ENCODE measurements at regions not wholly inside any gene's neighbourhood (a gene's known extent, or its start where the extent isn't known, plus 50 kb on each side); places are given as distances from the start of the nearest gene placed in this dataset.

GRCh38 chr3:28726840-28727239 is 378.2 kb upstream of the AZI2 start:
- Histone ChIP-seq H3K9me3 (ENCODE audit: control insufficient read depth in 2 of 2, low read length in 2 of 2) (no peaks in the 10 kb centered on the region), H3K4me3 (ENCODE audit: low read length in 2 of 2) (no peak overlapping the region), H3K4me1 (ENCODE audit: control insufficient read depth, insufficient read depth, low read length) (no peaks in the 10 kb centered on the region), H3K9ac (ENCODE audit: low read length in 2 of 2) (no peak overlapping the region), H3K27ac (ENCODE audit: low read length) (no peak overlapping the region), H3K27me3 (ENCODE audit: control insufficient read depth in 1 of 2, insufficient read depth in 2 of 2, low read length in 2 of 2) (no peaks in the 10 kb centered on the region), H3K36me3 (ENCODE audit: control insufficient read depth in 2 of 2, insufficient read depth in 2 of 2, low read length in 2 of 2) (no peaks in the 10 kb centered on the region)

GRCh38 chr3:28727307-28727706 is 378.7 kb upstream of the AZI2 start:
- Histone ChIP-seq H3K4me1 (ENCODE audit: control insufficient read depth, insufficient read depth, low read length) (no peaks in the 10 kb centered on the region), H3K27me3 (ENCODE audit: control insufficient read depth in 1 of 2, insufficient read depth in 2 of 2, low read length in 2 of 2) (no peaks in the 10 kb centered on the region), H3K9ac (ENCODE audit: low read length in 2 of 2) (no peak overlapping the region), H3K27ac (ENCODE audit: low read length) (no peak overlapping the region), H3K36me3 (ENCODE audit: control insufficient read depth in 2 of 2, insufficient read depth in 2 of 2, low read length in 2 of 2) (no peaks in the 10 kb centered on the region), H3K9me3 (ENCODE audit: control insufficient read depth in 2 of 2, low read length in 2 of 2) (no peaks in the 10 kb centered on the region), H3K4me3 (ENCODE audit: low read length in 2 of 2) (no peak overlapping the region)

DNA sequence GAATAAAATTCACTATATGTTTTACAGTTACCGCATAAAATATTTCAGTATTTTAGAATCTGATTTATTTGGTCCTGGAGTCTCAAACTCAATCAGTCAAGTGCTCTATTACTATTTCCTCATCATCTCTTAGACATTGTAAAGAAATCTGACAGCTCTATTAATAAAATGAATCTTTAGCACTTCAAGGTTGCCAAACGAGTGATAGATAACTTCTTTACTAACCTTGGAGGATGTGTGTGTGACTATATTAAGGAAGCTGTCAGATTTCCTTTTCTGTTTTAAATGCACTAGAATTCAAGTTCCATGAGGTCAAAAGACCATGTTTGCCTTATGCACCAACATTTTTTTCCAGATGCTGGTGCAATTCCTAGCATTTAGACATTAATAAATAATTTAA is 389.8 kb upstream of the AZI2 start:
- H3K36me3 ChIP-seq (ENCODE audit: control insufficient read depth in 2 of 2, insufficient read depth in 2 of 2, low read length in 2 of 2), result no peaks in the 10 kb centered on the region
- no peak overlapping the region for H3K27ac ChIP-seq (ENCODE audit: low read length)
- no peak overlapping the region for H3K9ac ChIP-seq (ENCODE audit: low read length in 2 of 2)
- no peaks in the 10 kb centered on the region for H3K4me1 ChIP-seq (ENCODE audit: control insufficient read depth, insufficient read depth, low read length)
- H3K27me3 ChIP-seq (ENCODE audit: control insufficient read depth in 1 of 2, insufficient read depth in 2 of 2, low read length in 2 of 2), result no peaks in the 10 kb centered on the region
- H3K9me3 ChIP-seq (ENCODE audit: control insufficient read depth in 2 of 2, low read length in 2 of 2), result no peaks in the 10 kb centered on the region
- no peak overlapping the region for H3K4me3 ChIP-seq (ENCODE audit: low read length in 2 of 2)

DNA sequence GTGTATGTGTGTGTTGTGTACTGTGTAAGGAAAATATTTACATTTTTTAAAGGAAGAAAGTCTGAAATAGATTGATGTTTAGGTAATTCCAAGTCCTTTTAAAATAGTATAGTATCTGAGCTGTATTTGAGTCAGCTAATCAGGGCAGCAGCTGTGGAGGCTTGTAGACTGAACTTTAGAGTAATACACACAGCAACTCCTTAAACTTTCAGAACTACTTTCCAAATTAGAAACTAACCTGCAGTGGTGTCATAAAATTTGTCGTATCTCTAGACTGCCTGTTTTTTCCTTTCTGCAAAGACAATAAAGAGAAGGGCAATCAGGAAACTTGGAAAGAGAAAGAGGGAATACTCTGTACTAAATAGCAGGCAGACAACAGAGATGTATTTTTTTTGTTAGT is 391.0 kb upstream of the AZI2 start:
- no peaks in the 10 kb centered on the region for H3K27me3 ChIP-seq (ENCODE audit: control insufficient read depth in 1 of 2, insufficient read depth in 2 of 2, low read length in 2 of 2)
- H3K9me3 ChIP-seq (ENCODE audit: control insufficient read depth in 2 of 2, low read length in 2 of 2), result no peaks in the 10 kb centered on the region
- H3K4me3 ChIP-seq (ENCODE audit: low read length in 2 of 2), result no peak overlapping the region
- H3K9ac ChIP-seq (ENCODE audit: low read length in 2 of 2), result no peak overlapping the region
- H3K27ac ChIP-seq (ENCODE audit: low read length), result no peak overlapping the region
- H3K4me1 ChIP-seq (ENCODE audit: control insufficient read depth, insufficient read depth, low read length), result no peaks in the 10 kb centered on the region
- no peaks in the 10 kb centered on the region for H3K36me3 ChIP-seq (ENCODE audit: control insufficient read depth in 2 of 2, insufficient read depth in 2 of 2, low read length in 2 of 2)

GRCh38 chr3:28743271-28743670 is 394.6 kb upstream of the AZI2 start:
- H3K9ac ChIP-seq (ENCODE audit: low read length in 2 of 2), result no peak overlapping the region
- H3K4me1 ChIP-seq (ENCODE audit: control insufficient read depth, insufficient read depth, low read length), result no peaks in the 10 kb centered on the region
- no peak overlapping the region for H3K27ac ChIP-seq (ENCODE audit: low read length)
- no peaks in the 10 kb centered on the region for H3K9me3 ChIP-seq (ENCODE audit: control insufficient read depth in 2 of 2, low read length in 2 of 2)
- no peak overlapping the region for H3K4me3 ChIP-seq (ENCODE audit: low read length in 2 of 2)
- no peaks in the 10 kb centered on the region for H3K36me3 ChIP-seq (ENCODE audit: control insufficient read depth in 2 of 2, insufficient read depth in 2 of 2, low read length in 2 of 2)
- H3K27me3 ChIP-seq (ENCODE audit: control insufficient read depth in 1 of 2, insufficient read depth in 2 of 2, low read length in 2 of 2), result no peaks in the 10 kb centered on the region

GRCh38 chr3:28743831-28744230 is 395.2 kb upstream of the AZI2 start:
- H3K9ac ChIP-seq (ENCODE audit: low read length in 2 of 2), result no peak overlapping the region
- H3K27me3 ChIP-seq (ENCODE audit: control insufficient read depth in 1 of 2, insufficient read depth in 2 of 2, low read length in 2 of 2), result no peaks in the 10 kb centered on the region
- H3K9me3 ChIP-seq (ENCODE audit: control insufficient read depth in 2 of 2, low read length in 2 of 2), result no peaks in the 10 kb centered on the region
- no peak overlapping the region for H3K27ac ChIP-seq (ENCODE audit: low read length)
- H3K36me3 ChIP-seq (ENCODE audit: control insufficient read depth in 2 of 2, insufficient read depth in 2 of 2, low read length in 2 of 2), result no peaks in the 10 kb centered on the region
- no peak overlapping the region for H3K4me3 ChIP-seq (ENCODE audit: low read length in 2 of 2)
- H3K4me1 ChIP-seq (ENCODE audit: control insufficient read depth, insufficient read depth, low read length), result no peaks in the 10 kb centered on the region

GRCh38 chr3:28745436-28745835 is 396.8 kb upstream of the AZI2 start:
- H3K27me3 ChIP-seq (ENCODE audit: control insufficient read depth in 1 of 2, insufficient read depth in 2 of 2, low read length in 2 of 2), result no peaks in the 10 kb centered on the region
- no peak overlapping the region for H3K27ac ChIP-seq (ENCODE audit: low read length)
- no peaks in the 10 kb centered on the region for H3K9me3 ChIP-seq (ENCODE audit: control insufficient read depth in 2 of 2, low read length in 2 of 2)
- no peaks in the 10 kb centered on the region for H3K4me1 ChIP-seq (ENCODE audit: control insufficient read depth, insufficient read depth, low read length)
- H3K9ac ChIP-seq (ENCODE audit: low read length in 2 of 2), result no peak overlapping the region
- H3K36me3 ChIP-seq (ENCODE audit: control insufficient read depth in 2 of 2, insufficient read depth in 2 of 2, low read length in 2 of 2), result no peaks in the 10 kb centered on the region
- no peak overlapping the region for H3K4me3 ChIP-seq (ENCODE audit: low read length in 2 of 2)

DNA sequence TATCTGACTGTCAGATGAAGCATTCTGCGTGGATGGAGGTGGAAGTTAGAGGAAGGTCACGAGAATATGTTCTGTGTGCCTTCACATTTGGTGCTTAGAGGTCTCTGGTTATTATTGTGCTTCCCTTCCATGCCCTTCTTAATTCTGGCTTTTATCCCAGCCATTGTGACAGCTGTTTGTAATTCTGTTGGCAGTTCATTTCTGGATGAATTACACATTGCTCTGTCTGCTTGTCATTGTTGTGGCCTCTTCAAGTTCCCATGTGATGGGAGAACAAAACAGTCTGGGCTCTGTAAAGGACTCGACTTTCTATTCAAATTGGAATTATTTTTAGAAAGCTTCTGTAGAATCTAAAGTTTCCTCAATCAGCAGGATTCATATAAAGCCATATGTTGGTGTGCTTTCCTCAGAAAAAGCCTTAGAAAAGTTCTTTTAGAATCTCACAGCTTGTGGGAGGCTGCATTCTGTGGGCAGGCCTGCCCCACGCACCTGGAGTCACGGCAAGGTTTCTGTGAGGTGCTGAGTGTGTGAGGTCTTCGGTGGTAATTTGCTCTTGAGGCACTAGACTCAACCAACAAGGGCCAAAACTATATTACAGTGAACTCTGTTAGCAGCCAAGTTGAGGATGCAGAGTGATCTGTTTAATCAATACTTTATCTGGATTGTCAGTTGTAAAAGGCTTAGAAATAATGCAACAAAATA is 397.4 kb upstream of the AZI2 start:
- Histone ChIP-seq H3K9ac (ENCODE audit: low read length in 2 of 2) (no peak overlapping the region), H3K9me3 (ENCODE audit: control insufficient read depth in 2 of 2, low read length in 2 of 2) (no peaks in the 10 kb centered on the region), H3K27ac (ENCODE audit: low read length) (no peak overlapping the region), H3K27me3 (ENCODE audit: control insufficient read depth in 1 of 2, insufficient read depth in 2 of 2, low read length in 2 of 2) (no peaks in the 10 kb centered on the region), H3K4me3 (ENCODE audit: low read length in 2 of 2) (no peak overlapping the region), H3K4me1 (ENCODE audit: control insufficient read depth, insufficient read depth, low read length) (no peaks in the 10 kb centered on the region), H3K36me3 (ENCODE audit: control insufficient read depth in 2 of 2, insufficient read depth in 2 of 2, low read length in 2 of 2) (no peaks in the 10 kb centered on the region)

DNA sequence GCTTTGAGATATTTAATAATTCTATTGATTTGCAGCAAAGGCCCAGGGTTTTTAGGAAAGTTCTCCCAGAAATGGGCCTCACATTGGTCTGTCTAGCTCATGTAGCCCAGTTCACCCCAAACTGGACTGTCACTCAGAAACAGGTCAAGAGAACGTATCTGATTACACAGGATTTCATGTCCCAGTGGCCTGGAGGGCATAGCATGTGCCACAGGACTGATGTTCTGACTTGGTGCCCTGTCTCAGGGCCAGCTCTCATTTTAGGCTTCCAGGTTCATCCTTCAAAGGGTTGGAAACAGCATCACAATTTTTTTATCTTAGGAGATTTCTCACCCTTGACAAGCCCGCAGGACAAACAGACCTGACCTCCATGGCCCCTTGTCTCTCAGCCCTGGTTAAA is 398.4 kb upstream of the AZI2 start:
- no peak overlapping the region for H3K27ac ChIP-seq (ENCODE audit: low read length)
- no peaks in the 10 kb centered on the region for H3K27me3 ChIP-seq (ENCODE audit: control insufficient read depth in 1 of 2, insufficient read depth in 2 of 2, low read length in 2 of 2)
- H3K4me3 ChIP-seq (ENCODE audit: low read length in 2 of 2), result no peak overlapping the region
- no peaks in the 10 kb centered on the region for H3K4me1 ChIP-seq (ENCODE audit: control insufficient read depth, insufficient read depth, low read length)
- no peaks in the 10 kb centered on the region for H3K36me3 ChIP-seq (ENCODE audit: control insufficient read depth in 2 of 2, insufficient read depth in 2 of 2, low read length in 2 of 2)
- H3K9me3 ChIP-seq (ENCODE audit: control insufficient read depth in 2 of 2, low read length in 2 of 2), result no peaks in the 10 kb centered on the region
- H3K9ac ChIP-seq (ENCODE audit: low read length in 2 of 2), result no peak overlapping the region

DNA sequence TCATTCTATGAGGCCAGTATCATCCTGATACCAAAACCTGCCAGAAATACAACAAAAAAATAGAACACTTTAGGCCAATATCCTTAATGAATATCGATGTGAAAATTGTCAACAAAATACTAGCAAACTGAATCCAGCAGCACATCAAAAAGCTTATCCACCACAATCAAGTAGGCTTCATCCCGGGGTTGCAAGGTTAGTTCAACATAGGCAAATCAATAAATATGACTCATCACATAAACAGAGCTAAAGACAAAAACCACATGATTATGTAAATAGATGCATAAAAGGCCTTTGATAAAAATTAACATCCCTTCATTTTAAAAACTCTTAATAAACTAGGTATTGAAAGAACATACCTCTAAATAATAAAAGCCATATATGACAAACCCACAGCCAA is 403.2 kb upstream of the AZI2 start:
- Histone ChIP-seq H3K36me3 (ENCODE audit: control insufficient read depth in 2 of 2, insufficient read depth in 2 of 2, low read length in 2 of 2) (no peaks in the 10 kb centered on the region), H3K4me3 (ENCODE audit: low read length in 2 of 2) (no peak overlapping the region), H3K4me1 (ENCODE audit: control insufficient read depth, insufficient read depth, low read length) (no peaks in the 10 kb centered on the region), H3K9me3 (ENCODE audit: control insufficient read depth in 2 of 2, low read length in 2 of 2) (peaks cover 0 to 2% of the 10 kb centered on the region in 2 donors), H3K27ac (ENCODE audit: low read length) (no peak overlapping the region), H3K9ac (ENCODE audit: low read length in 2 of 2) (no peak overlapping the region), H3K27me3 (ENCODE audit: control insufficient read depth in 1 of 2, insufficient read depth in 2 of 2, low read length in 2 of 2) (no peaks in the 10 kb centered on the region)

- H3K27ac ChIP-seq (ENCODE audit: low read length), result no peak overlapping the region
- H3K27me3 ChIP-seq (ENCODE audit: control insufficient read depth in 1 of 2, insufficient read depth in 2 of 2, low read length in 2 of 2), result no peaks in the 10 kb centered on the region
- no peaks in the 10 kb centered on the region for H3K4me1 ChIP-seq (ENCODE audit: control insufficient read depth, insufficient read depth, low read length)
- peaks cover 0 to 2% of the 10 kb centered on the region in 2 donors for H3K9me3 ChIP-seq (ENCODE audit: control insufficient read depth in 2 of 2, low read length in 2 of 2)
- no peak overlapping the region for H3K9ac ChIP-seq (ENCODE audit: low read length in 2 of 2)
- H3K36me3 ChIP-seq (ENCODE audit: control insufficient read depth in 2 of 2, insufficient read depth in 2 of 2, low read length in 2 of 2), result no peaks in the 10 kb centered on the region
- no peak overlapping the region for H3K4me3 ChIP-seq (ENCODE audit: low read length in 2 of 2)
These were observed 403.7 kb upstream of the AZI2 start for GRCh38 chr3:28752290-28752689.

Data from stomach smooth muscle (tissue), 2 donors.